Sigmoid colon (tissue), 3 donors: ENCODE measurements at regions not wholly inside any gene's neighbourhood (a gene's known extent, or its start where the extent isn't known, plus 50 kb on each side); places are given as distances from the start of the nearest gene placed in this dataset.
"Not testable (repeated sequence)": the region's sequence is repeated elsewhere in the genome, so short reads cannot be mapped to it uniquely, and the experiment has no call there.

Experiments used
- POLR2A ChIP-seq, 2 donors: fragments of 450-650 bp; IDR thresholded peaks; one replicate each; pipeline ENCODE4 v1.6.1; 2016; ENCODE audit warnings: antibody characterized with exemption in 2 of 2, mild to moderate bottlenecking in 2 of 2, moderate library complexity in 2 of 2
- TF ChIP-seq, protein P1 (sequence below), 4 experiments: fragments of 450-650 bp in 3 of 4; fragments of 200-600 bp in 1 of 4; IDR thresholded peaks; one replicate each; pipeline ENCODE4 v1.5.1; 2016 to 2019; ENCODE audit warnings: antibody characterized with exemption in 4 of 4, mild to moderate bottlenecking in 3 of 4, moderate library complexity in 2 of 4

DNA sequence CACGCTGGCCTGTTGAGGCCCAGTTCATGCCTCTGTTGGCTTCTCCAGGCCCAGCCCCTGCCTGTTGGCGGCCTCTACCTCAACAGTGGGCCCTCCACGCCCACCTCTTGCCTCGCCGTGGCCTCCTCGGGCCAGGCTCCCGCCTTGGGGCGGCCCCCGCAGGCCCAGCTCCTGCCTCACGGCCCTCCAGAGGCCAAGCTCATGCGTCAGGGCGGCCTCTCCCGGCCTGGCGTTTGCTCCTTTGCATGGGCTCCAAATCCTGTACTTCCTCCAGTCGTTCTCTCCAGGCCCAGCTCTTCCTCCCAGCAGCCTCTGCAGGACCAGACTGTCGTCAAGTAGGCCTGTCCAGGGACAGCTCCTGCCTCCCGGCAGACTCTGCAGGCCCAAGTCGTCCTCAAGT is 246.2 kb upstream of the ZNF722 start:
- TF ChIP-seq, protein P1, sequence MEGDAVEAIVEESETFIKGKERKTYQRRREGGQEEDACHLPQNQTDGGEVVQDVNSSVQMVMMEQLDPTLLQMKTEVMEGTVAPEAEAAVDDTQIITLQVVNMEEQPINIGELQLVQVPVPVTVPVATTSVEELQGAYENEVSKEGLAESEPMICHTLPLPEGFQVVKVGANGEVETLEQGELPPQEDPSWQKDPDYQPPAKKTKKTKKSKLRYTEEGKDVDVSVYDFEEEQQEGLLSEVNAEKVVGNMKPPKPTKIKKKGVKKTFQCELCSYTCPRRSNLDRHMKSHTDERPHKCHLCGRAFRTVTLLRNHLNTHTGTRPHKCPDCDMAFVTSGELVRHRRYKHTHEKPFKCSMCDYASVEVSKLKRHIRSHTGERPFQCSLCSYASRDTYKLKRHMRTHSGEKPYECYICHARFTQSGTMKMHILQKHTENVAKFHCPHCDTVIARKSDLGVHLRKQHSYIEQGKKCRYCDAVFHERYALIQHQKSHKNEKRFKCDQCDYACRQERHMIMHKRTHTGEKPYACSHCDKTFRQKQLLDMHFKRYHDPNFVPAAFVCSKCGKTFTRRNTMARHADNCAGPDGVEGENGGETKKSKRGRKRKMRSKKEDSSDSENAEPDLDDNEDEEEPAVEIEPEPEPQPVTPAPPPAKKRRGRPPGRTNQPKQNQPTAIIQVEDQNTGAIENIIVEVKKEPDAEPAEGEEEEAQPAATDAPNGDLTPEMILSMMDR (IDR thresholded peaks at IDR 0.05) = not testable (repeated sequence)
- TF ChIP-seq POLR2A (IDR thresholded peaks at IDR 0.05) = not testable (repeated sequence)
